NCI-H82 (cell line): ENCODE measurements at regions not wholly inside any gene's neighbourhood (a gene's known extent, or its start where the extent isn't known, plus 50 kb on each side); places are given as distances from the start of the nearest gene placed in this dataset.

ENCODE experiments used
- DNase-seq: peaks from one replicate; lab custom pipeline; 2025; lab: John Stamatoyannopoulos, UW

- no peak for DNase-seq
These were observed 359.5 kb upstream of the MGMT start for GRCh38 chr10:129107525-129107924.

GRCh38 chr10:129108378-129108777, 358.7 kb upstream of the MGMT start:
- DNase-seq: no peak

DNA sequence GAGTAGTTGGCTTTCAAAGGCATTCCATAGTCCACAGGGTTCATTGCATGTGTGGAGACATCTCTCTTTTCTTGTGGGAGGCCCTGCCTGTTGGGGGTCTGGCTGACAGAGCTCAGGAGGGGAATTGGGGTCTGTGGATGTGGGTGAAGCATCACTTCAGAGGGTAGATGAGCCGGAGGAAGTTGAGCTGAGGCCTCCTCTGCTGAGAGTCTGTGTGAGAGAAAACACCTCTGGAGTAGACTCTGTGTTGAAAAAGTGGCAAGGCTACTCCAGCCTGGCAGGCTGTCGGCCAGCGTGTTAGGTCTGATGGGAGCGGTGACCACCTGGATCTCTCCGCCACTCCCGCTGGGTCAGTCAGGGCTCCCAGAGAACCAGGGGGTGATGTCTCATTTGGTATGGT, 358.0 kb upstream of the MGMT start:
- no peak for DNase-seq

GRCh38 chr10:129110780-129111179, 356.3 kb upstream of the MGMT start:
- no peak for DNase-seq

- no peak for DNase-seq
These were observed 355.1 kb upstream of the MGMT start for GRCh38 chr10:129111922-129112321.

GRCh38 chr10:129114588-129114987, 352.5 kb upstream of the MGMT start:
- no peak for DNase-seq

GRCh38 chr10:129116371-129116770, 350.7 kb upstream of the MGMT start:
- DNase-seq: no peak

- no peak for DNase-seq
These were observed 346.6 kb upstream of the MGMT start for GRCh38 chr10:129120441-129120840.

DNA sequence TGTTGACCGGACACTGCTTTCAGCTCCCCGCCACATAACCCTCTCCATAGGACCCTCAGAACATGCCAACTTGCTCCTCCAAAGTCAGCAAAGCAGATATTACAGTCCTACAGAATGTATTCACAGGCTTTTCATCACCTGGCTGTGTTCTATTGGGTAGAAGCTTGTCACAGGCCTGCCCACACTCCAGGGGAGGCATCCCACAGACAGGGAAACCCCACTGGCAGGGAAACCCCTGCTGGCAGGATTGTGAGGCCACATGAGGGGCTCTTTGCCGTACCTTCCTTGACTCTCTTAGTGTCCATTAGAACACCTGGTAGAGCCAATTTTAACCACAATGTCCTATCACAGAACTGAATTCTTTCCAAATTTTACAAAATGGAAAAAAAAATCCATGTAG, 344.2 kb upstream of the MGMT start:
- DNase-seq: no peak

DNA sequence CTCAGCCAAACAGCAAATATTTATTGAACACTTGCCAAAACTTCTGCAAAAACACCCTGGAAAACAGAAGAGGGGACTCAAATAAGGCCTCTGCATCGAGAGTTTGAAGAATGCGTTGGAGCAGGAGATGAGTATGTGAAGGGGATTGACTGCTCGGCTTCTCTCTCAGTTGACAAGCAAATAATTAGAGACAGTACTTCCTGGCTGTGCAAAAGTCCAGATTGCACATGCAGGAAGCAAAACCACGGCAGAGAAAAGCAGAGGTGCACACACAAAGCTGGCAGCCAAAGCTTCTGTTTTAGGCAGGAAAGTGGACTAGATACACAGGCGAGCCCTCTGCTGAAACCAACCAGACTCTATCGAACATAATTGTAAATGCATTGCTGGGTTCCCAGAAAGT, 343.6 kb upstream of the MGMT start:
- no peak for DNase-seq

- no peak for DNase-seq
These were observed 340.1 kb upstream of the MGMT start for GRCh38 chr10:129126982-129127381.

DNA sequence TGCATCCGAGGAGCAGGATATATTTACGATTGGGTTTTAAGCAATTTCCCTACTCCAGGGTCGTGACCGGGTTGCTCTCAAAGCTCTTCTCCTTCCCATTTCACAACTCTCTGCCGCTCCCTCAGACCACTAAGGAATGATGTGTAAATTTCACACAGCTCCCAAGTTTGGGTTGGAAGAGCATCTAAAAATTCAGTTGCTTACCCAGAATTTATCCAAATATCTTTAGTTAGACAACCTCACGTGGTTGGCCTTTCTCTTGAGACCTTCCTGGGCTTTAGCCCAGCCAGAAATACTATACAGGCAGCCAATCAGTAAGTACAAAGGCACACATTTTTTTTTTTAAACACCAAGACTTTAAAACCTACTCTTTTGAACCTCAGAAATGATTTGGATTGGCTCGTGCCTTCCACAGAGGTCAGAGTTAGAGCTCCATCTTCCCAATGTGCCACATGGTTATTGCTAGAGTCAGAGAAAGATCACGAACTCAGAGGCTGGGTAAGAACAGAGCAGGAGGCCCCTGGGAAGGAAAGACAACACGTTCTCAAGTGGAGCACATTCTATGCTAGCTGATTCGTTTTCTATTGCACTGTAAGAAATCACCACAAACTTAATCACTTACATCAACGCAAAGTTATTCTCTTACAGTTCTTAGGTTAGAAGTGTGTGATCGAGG, 335.4 kb upstream of the MGMT start:
- DNase-seq: no peak

- no peak for DNase-seq
These were observed 333.2 kb upstream of the MGMT start for GRCh38 chr10:129133856-129134255.

DNA sequence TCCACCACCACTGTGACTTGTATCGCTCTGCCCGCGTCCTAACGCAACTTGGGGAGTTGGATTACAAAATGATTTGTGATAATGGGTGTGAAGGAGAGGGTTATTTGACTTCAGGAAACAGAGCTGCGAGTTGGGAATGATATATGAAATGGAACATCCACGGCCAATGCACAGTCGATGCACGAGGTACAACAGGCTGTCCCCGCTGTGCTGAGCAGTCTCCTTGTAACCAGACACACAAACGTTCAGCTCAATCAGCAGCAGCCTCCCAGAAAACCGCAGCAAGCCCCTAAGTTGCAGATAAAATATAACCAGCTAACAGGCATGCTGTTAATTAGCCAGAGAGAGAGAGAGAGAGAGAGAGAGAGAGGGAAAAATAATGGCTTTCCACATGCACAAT, 332.7 kb upstream of the MGMT start:
- DNase-seq: no peak

- DNase-seq: no peak
These were observed 331.4 kb upstream of the MGMT start for GRCh38 chr10:129135624-129136023.

GRCh38 chr10:129136074-129136473, 331.0 kb upstream of the MGMT start:
- DNase-seq: no peak

GRCh38 chr10:129136951-129137350, 330.1 kb upstream of the MGMT start:
- no peak for DNase-seq

DNA sequence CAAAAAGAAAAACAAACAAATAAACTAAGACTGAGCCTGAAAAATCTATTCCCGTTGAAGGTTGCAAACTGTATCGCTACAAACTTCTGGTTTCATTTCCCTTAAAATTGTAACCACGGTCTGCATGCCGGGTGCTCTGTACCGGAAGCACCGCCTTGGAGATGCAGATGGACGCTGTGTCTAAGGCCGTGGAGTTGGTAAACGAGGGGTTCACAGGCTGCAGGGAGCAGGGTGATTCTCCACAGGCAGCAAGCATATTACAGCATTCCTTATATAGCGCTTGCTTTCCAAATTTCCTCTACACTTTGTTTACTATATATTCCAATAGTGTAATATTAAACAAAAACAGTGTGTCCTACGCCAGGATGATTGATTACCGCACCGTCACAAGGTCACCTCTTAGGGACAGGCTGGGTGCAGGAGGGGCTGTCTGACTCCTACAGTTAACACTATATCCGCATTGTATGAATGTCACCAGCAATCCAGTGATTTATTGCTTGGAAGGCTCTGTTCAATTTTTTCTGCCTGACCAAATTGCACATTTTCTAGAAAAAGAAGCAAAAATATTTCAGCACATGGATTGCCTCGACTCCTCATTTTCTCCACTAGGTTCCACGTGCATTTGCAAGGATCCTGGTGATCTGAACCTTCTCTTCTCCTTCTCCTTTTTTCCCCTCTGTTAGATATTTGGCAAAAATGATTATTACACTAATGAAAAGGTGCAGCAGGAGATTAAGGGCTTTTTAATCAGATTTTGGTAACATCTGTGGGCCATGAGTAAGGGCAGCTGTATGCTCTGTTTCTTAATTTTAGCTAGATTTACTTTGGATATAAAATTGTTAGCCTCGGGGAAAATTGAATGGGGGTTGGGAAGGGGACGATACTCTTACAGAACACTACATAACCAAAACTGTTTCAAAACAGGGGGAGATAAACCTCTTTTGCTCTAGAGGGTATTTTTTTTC, 325.8 kb upstream of the MGMT start:
- DNase-seq: no peak

DNA sequence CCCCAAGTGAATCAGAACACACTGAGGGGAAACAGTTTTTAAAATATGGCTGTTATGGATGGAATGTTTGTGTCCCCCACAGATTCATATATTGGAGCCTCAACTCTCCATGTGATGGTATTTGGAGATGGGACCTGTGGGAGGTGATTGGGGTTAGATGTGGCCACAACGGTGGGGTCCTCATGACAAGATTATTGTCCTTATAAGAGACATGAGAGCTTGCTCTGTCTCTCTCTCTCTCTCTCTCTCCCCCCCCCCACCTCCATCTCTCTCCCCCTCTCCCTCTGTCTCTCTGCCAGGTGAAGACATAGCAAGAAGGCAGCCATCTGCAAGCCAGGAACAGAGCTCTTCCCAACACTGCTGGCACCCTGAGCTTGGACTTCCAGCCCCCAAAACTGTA, 315.8 kb upstream of the MGMT start:
- no peak for DNase-seq

DNA sequence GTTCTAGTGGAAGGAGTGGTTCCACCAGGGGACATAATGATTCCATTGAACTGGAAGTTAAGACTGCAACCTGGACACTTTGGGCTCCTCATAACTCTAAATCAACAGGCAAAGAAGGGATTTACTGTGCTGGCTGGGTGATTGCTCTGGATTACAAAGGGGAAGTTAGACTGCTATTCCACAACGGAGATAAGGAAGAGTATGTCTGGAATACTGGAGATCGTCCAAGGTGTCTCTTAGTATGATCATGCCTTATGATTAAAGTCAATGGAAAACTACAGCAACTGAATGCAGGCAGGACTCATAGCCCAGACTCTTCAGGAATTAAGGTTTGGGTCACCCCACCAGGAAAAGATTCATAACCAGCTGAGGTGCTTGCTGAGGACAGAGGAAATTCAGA, 310.6 kb upstream of the MGMT start:
- no peak for DNase-seq

- DNase-seq: no peak
These were observed 309.9 kb upstream of the MGMT start for GRCh38 chr10:129157185-129157584.

DNA sequence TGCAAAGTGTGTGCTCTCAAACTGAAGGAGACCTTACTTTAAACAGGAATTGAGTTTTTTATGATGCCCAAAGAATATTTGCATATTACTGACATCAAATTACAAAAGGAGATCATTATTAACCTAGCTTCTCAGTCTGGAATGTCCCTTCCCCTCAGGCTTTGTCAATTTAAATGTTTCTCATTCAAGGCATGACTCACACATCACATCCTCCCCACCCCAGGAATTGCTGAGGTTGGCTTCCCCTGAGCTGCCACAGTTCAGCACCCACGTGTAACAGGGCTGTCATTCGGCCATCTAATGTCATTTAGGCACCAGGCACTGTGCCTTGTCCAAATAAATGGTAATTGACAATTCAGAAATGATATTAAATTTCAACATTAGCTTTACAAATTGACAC, 305.9 kb upstream of the MGMT start:
- no peak for DNase-seq

DNA sequence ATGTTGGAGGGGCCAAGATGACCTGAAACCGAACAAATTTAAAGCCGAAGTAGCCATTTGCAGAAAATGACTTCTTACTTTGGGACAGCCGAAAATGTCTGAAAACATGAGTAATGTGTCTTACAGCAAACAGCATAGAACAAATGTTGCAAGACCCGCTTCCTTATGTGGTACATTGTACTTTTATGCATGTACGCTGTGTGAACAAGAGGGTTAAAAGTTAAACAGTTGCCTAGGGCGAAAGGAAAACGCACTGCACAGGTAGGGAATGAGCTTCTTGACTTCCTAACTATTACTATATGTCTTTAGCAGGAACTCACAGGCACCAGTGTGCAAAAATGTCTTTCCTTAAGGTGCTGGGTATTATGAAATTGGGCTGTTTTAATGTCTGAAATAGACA, 303.5 kb upstream of the MGMT start:
- DNase-seq: no peak
